ENCODE measurements at regions not wholly inside any gene's neighbourhood (a gene's known extent, or its start where the extent isn't known, plus 50 kb on each side); places are given as distances from the start of the nearest gene placed in this dataset.

GRCh38 chr16:66271074-66272060 is 95.1 kb upstream of the CDH5 start:
- TF ChIP-seq, protein P1, sequence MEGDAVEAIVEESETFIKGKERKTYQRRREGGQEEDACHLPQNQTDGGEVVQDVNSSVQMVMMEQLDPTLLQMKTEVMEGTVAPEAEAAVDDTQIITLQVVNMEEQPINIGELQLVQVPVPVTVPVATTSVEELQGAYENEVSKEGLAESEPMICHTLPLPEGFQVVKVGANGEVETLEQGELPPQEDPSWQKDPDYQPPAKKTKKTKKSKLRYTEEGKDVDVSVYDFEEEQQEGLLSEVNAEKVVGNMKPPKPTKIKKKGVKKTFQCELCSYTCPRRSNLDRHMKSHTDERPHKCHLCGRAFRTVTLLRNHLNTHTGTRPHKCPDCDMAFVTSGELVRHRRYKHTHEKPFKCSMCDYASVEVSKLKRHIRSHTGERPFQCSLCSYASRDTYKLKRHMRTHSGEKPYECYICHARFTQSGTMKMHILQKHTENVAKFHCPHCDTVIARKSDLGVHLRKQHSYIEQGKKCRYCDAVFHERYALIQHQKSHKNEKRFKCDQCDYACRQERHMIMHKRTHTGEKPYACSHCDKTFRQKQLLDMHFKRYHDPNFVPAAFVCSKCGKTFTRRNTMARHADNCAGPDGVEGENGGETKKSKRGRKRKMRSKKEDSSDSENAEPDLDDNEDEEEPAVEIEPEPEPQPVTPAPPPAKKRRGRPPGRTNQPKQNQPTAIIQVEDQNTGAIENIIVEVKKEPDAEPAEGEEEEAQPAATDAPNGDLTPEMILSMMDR (IDR thresholded peaks at IDR 0.05) = no peak
- no peak for TF ChIP-seq POLR2A (IDR thresholded peaks at IDR 0.05)
- TF ChIP-seq POLR2AphosphoS5 (IDR thresholded peaks at IDR 0.05) = no peak

Measured in breast epithelium (tissue), 3 donors.